Neutrophil (primary cell): ENCODE measurements at regions not wholly inside any gene's neighbourhood (a gene's known extent, or its start where the extent isn't known, plus 50 kb on each side); places are given as distances from the start of the nearest gene placed in this dataset.

ENCODE experiments used
- H3K27ac ChIP-seq: fragments of 200-600 bp; sonication (generic); 2 replicates; pipeline ENCODE4 v1.5.1; 2016; ENCODE audit warnings: mild to moderate bottlenecking, moderate library complexity
- H3K27me3 ChIP-seq: fragments of 200-600 bp; sonication (generic); 2 replicates; pipeline ENCODE4 v1.6.0; 2016; ENCODE audit warnings: mild to moderate bottlenecking
- H3K36me3 ChIP-seq: fragments of 200-600 bp; sonication (generic); 2 replicates; pipeline ENCODE4 v1.5.1; 2017
- H3K4me1 ChIP-seq, 2 experiments: fragments of 200-600 bp in 1 of 2; sonication (generic) in 1 of 2; 1 replicate in 1 of 2; 2 replicates in 1 of 2; pipeline versions ENCODE4 v1.5.1 to v1.6.1; 2013 to 2016; ENCODE audit warnings: low read depth in 1 of 2, low read length in 1 of 2, mild to moderate bottlenecking in 1 of 2, moderate library complexity in 1 of 2; ENCODE audit not compliant: control insufficient read depth in 1 of 2, insufficient read depth in 1 of 2
- H3K4me3 ChIP-seq, 2 experiments: fragments of 200-600 bp in 1 of 2; sonication (generic) in 1 of 2; 1 replicate in 1 of 2; 2 replicates in 1 of 2; pipeline ENCODE4 v1.5.1; 2013 to 2016; ENCODE audit warnings: low read depth in 1 of 2, low read length in 1 of 2, mild to moderate bottlenecking in 1 of 2, moderate library complexity in 1 of 2
- H3K9me3 ChIP-seq: fragments of 200-600 bp; sonication (generic); 2 replicates; pipeline ENCODE4 v1.5.1; 2016
- CTCF ChIP-seq: fragments of 200-600 bp; sonication (generic); IDR thresholded peaks from 2 replicates; pipeline ENCODE4 v1.5.1; 2016; ENCODE audit warnings: antibody characterized with exemption

GRCh38 chr7:69411018-69411417, 187.3 kb upstream of the AUTS2 start:
- no peak for TF ChIP-seq CTCF
- Histone ChIP-seq H3K27ac (no peak overlapping the region), H3K36me3 (no peaks in the 10 kb centered on the region), H3K4me1 (no peaks in the 10 kb centered on the region), H3K27me3 (no peaks in the 10 kb centered on the region), H3K9me3 (no peaks in the 10 kb centered on the region), H3K4me3 (no peak overlapping the region)

- no peaks in the 10 kb centered on the region for H3K36me3 ChIP-seq
- H3K27ac ChIP-seq, result no peak overlapping the region
- H3K4me3 ChIP-seq, result no peak overlapping the region
- TF ChIP-seq CTCF, result no peak
- no peaks in the 10 kb centered on the region for H3K9me3 ChIP-seq
- H3K27me3 ChIP-seq, result no peaks in the 10 kb centered on the region
- no peaks in the 10 kb centered on the region for H3K4me1 ChIP-seq
Measured at GRCh38 chr7:69411466-69411865, 186.8 kb upstream of the AUTS2 start.

GRCh38 chr7:69412331-69413146, 185.7 kb upstream of the AUTS2 start:
- Histone ChIP-seq H3K4me1 (no peaks in the 10 kb centered on the region), H3K4me3 (no peak overlapping the region), H3K27ac (no peak overlapping the region), H3K36me3 (no peaks in the 10 kb centered on the region), H3K27me3 (no peaks in the 10 kb centered on the region), H3K9me3 (no peaks in the 10 kb centered on the region)
- TF ChIP-seq CTCF, result no peak

GRCh38 chr7:69414555-69414954, 183.7 kb upstream of the AUTS2 start:
- no peaks in the 10 kb centered on the region for H3K4me1 ChIP-seq
- no peaks in the 10 kb centered on the region for H3K36me3 ChIP-seq
- no peaks in the 10 kb centered on the region for H3K9me3 ChIP-seq
- TF ChIP-seq CTCF, result no peak
- H3K27me3 ChIP-seq, result no peaks in the 10 kb centered on the region
- H3K4me3 ChIP-seq, result no peak overlapping the region
- no peak overlapping the region for H3K27ac ChIP-seq

GRCh38 chr7:69418869-69419670, 179.2 kb upstream of the AUTS2 start:
- Histone ChIP-seq H3K4me3 (no peak overlapping the region), H3K27ac (no peak overlapping the region), H3K27me3 (no peaks in the 10 kb centered on the region), H3K9me3 (no peaks in the 10 kb centered on the region), H3K36me3 (no peaks in the 10 kb centered on the region), H3K4me1 (no peaks in the 10 kb centered on the region)
- no peak for TF ChIP-seq CTCF
